CD4-positive, alpha-beta T cell treated with Interferon gamma for 1 hour (primary cell): ENCODE measurements at regions not wholly inside any gene's neighbourhood (a gene's known extent, or its start where the extent isn't known, plus 50 kb on each side); places are given as distances from the start of the nearest gene placed in this dataset.
"Not testable (repeated sequence)": the region's sequence is repeated elsewhere in the genome, so short reads cannot be mapped to it uniquely, and the experiment has no call there.

Experiments
- DNase-seq: peaks from one replicate; pipeline ENCODE4 v3.0.0-alpha.2; 2020

DNA sequence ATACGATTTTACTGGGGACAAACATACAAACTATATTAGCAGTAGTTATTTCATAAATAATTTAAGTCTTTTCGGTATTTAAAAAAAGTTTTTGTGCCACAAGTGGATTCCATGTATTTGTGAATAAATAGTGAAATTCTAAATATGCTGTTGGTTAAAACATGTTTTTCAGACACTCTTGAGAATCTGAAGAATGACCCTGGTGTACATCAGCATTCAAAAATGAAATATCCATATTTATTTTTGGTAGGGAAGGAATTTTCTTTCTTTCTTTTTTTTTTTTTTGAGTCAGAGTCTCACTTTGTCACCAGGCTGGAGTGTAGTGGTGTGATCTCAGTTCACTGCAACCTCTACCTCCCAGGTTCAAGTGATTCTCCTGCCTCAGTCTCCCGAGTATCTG, 136.1 kb upstream of the CDK6 start:
- DNase-seq: no peak

DNA sequence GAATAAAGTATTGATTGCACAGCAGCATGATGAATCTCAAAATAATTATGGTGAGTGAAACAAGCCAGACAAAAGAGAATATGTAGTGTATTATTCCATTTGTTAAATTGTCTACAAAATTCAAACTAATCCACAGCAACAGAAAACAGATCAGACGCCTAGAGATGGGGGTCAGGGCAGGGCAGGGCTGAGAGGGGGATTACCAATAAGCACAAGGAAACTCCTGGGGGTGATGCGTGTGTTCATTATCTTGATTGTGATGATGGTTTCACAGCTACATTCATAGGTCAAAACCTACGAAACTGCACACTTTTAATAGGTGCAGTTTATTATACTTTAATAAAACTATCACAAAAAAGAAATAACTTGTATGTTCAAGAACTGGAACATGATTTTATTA, 132.7 kb upstream of the CDK6 start:
- no peak for DNase-seq

DNA sequence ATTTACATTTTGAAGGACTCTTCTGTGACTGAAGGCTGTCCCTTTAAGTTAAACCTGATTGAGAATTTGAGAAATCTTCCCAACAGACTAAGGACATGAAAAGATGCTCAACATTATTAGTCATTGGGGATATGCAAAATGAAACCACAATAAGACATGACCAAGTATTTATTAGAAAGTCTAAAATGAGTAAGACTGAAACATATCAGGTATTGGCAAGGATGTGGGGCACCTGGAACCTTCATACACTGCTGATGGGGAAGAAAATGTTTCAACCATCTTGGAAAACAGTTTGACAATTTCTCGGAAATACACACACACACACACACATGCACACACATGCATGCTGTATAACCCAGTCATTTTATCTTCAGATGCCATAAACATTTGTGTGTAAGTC, 132.1 kb upstream of the CDK6 start:
- DNase-seq: no peak

DNA sequence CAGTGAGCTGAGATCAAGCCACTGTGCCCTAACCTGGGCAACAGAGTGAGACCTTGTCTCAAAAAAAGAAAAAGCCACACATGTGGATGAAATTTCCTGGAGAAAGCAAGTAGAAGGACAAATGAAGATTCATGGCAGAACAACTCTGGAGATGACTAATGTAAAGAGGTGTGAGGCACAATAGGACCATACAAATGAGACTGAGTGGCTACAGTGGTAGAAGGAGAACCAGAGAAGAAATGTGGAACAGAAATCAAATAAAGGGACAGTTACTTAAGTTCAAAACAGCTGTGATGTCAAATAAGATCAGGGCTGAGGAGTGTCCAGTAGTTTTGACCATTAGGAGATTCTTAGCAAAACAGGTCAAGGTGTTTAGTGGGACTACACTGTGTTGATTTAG, 130.9 kb upstream of the CDK6 start:
- no peak for DNase-seq

DNA sequence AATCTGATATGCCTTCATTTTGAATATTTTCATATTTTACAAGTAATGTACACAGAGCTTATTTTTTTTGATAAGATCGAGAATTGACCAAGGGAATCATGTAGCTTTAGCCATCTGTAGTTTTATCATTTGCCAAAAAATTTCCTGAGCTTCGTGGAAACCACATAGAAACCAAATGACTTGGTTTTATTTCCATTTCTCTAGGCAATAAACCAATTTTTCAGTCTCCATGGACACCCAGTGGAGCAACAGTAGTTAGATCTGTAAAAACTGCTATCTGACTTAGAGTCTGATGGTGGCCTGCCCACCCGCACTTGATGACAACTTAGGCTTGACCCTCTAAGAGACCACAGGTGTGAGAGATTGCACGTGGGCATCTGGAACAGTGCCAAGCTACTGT, 127.8 kb upstream of the CDK6 start:
- no peak for DNase-seq

DNA sequence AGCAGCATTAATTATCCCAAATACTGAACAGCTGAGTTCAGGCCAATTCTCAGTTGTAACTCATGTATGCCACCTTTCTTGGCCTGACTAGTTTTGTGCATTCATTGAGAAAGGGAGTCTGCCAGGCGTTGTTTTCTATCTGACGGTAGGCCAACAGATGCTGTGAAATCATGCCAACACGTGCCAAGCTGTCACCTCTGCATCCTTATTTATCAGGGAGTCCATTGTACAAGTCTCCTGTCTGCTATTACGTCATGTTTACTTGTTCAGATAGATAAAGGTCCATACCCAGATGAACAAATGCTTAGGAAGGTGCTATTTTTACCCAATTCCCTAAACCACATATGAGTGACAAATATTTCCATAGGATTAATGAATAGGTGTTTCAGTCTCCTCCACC, 127.2 kb upstream of the CDK6 start:
- DNase-seq: no peak

DNA sequence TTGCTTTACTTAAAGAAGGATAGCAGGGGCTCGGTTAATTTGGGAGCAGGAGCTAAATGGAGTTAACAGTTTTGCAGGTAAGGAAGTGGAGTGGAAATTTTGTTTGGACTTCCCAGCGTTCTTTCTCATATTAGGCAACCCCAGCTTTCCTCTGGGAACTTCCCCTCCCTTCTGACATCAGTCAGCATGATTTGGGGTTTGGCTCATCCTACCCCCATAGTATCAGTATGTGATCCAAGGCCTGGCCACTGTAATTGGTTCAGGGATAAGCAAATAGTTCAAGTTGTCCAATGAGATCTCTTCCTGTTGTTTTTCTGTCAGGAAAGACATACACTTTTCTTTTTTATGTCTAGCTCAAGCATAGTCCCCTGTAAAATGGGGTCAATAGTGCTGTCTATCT, 125.6 kb upstream of the CDK6 start:
- no peak for DNase-seq

DNA sequence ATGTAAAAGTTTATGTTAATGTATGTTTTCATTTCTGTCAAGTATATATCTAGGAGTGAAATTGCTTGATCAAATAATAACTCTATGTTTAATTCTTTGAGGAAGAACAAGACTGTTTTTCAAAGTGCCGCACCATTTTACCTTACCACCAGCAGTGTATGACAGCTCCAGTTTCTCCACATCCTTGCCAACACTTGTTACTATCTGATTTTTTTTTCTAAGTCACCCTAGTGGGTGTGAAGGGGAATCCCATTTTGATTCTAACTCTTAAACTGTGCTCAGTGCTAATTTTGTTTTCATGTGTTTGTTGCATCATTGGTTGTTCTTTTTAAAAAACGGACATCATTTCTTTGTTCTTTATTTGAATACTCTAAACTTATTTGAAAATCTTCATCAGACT, 120.2 kb upstream of the CDK6 start:
- no peak for DNase-seq

DNA sequence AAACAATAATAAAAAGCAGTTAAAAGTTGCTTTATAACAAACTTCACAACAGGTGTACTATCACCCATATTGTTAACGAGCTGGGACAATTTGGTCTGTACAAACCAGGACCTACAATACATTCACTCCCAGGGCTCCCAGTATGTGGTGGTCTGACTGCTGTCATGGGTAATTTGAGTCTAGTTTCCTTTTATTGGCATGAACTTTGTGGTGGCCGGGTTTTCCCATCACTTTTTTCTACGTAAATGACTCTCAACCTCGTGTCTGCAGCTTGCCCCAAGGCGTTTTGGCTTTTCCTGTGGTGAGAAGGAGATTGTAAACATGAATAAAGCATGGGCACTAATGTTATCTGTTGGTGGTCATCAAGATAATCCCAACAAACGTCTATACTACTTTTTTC, 118.7 kb upstream of the CDK6 start:
- DNase-seq: no peak

DNA sequence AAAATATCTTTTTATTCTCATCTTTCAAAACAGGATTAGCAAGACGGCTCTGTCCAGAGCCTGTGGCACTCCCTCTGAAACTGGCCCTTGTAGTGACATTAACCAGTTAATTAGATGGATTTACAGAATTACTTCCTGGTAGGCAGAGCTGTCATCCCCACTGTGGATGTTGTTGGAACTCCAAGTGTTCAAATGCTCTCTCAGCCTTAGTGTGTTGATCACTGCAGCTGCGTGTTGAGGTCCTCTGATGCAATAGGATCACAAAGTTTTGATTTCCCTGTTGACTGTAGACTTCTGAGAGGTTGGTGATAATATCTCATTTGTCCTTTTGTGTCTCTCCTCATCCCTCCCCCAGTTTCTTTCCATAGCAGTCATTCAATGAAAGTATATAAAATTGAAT, 117.3 kb upstream of the CDK6 start:
- DNase-seq: no peak

DNA sequence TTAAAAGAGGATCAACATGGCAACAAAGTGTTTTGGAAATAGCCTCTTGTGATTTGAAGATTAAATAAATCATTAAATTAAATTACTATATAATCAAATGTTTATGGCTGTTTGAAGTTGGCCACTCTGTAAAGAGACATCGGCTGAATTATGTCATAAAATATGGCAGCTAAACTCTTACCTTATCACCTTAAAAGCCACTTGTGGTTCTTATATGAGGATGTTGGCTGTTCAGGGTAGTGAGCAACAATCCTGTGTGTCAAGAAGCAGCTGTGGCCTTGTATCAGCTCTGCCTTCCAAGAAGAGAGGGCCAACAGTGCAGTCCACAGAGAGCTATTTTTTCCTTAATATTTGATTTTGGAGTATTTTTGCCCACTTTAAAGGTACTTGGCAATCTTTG, 113.4 kb upstream of the CDK6 start:
- DNase-seq: no peak

DNA sequence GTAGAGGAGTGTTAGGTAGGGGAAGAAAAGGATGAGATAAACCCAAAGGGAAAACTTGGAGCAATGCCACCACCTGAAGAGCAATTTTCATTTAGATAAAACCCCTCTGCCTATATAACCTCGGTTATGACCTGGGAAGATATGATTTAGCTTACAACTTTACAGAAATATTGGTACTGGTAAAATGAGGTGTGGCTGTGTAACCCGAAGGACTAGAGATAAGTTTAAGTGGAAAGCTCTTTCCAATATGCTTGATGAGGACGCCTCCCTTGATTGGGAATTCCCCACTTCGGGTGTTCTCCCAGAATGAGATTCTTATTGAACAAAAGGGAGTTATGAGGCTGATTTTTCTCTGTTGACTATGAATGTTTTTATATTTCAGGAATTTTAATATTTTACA, 109.5 kb upstream of the CDK6 start:
- no peak for DNase-seq

DNA sequence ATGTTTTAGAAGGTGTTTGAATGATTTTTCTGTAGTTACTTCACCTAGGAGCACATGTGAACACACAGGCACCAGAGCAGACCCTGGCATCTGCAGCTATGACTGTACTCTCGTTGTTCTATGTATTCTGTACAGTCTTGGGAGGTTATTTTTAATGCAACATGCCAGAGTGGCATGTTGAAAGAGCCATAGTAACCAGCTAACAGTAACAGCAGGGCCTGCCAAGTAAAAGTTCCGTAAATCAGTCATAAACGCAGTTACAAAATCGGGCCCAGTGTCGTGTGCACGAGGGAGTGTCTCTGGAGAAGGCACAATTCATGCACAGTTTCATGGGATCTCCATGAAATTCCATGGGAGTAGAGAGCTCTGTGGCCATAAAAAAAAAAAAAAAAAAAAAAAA, 108.3 kb upstream of the CDK6 start:
- no peak for DNase-seq

DNA sequence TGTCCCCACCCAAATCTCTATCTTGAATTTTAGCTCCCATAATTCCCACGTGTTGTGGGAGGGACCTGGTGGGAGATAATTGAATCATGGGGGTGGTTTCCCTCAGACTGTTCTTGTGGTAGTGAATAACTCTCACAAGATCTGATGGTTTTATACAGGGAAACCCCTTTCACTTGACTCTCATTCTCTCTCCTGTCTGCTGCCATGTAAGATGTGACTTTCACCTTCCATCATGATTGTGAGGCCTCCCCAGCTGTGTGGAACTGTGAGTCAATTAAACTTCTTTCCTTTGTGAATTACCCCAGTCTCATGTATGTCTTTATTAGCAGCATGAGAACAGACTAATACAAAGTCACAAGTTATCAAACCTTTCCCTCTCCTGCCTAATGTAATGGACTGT, 106.3 kb upstream of the CDK6 start:
- not testable (repeated sequence) for DNase-seq

DNA sequence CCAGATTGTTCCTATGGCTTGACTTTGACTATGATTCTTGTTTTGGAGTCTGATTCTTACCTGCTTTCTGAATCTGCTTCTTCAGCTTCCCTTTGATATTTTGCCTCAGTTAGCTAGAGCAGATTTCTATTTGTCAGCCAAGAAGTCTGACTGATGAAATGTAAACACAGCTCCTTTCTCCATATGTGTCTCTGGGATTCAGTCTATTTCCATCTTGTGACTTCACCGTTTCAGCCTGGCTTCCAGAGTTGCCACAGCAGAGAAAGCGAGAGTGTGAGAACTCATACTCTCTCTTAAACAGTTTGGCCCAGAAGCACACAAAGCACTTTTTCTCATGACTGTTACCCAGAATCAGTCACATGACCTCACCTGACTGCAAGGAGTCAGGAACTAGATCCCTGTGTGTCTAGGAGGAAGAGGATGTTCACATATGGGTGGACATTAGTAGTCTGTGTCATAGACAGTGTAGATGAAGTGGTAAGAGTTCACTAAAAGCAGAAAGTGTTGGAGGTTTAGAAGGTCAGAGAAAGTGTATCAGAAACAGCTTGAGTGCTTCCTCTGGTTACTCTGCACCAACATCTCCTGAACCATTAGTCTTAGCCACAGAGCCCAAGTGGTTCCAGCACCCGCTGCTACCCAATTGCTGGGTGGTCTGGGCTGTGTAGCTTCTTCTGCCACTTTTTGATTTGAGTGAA, 103.4 kb upstream of the CDK6 start:
- no peak for DNase-seq

DNA sequence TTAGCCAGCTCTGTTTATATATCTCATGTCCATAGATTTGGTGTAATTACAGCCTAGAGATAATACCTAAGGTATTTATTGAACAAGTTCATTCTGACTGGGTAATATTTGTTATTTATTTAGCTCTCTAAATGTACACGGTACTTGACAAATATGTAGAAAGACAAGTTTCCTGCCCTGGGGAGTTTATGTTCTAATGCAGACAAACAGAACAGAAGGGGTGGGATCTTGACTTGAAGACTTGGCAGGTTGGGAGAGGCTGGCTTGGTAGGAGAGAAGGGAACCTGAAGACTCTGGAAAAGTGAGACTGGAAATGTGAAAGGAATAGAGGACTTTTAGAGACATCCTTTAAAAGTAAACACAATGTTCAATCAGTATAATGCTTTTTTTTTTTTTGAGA, 97.7 kb upstream of the CDK6 start:
- DNase-seq: no peak

DNA sequence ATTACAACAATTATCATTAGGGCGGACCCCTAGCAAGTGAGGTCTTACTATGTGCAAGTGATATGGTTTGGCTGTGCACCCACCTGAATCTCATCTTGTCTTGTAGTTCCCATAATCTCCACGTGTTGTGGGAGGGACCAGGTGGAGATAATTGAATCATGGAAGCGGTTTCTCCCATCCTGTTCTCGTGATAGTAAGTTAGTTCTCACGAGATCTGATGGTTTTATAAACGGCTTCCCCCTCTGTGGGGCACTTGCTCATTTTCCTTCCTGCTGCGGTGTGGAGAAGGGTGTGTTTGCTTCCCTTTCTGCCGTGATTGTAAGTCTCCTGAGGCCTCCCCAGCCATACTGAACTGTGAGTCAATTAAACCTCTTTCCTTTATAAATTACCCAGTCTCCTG, 96.1 kb upstream of the CDK6 start:
- no peak for DNase-seq

DNA sequence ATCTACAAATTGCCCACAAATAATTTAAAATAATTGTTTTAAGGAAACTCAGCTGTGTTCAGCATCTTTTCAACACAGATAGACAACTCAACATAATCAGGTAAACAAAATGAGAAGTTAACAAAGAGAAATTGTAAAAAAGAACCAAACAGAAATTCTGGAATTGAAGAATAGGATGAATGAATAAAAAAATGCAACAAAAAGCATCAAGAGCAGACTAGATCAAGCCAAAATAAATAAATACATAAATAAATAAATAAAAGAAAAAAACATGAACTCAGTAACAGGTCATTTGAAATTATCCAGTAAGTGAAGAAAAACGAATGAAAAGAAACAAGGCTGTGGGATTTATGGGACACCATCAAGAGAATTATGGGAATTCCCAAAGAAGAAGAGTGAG, 94.0 kb upstream of the CDK6 start:
- no peak for DNase-seq

DNA sequence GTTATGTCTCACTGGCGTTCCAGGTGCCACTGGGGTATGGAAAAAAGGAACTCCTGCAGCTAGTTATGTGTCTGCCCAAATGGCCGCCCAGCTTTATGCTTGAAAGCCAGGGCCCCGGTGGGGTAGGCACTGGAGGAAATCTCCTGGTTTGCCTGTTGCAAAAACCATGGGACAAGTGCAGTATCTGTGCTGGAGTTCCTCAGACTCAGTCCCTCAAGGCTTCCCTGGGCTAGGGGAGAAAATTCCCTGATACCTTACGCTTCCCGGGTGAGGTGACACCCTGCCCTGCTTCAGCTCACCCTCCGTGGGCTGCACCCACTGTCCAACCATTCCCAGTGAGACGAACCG, 90.3 kb upstream of the CDK6 start:
- DNase-seq: no peak

DNA sequence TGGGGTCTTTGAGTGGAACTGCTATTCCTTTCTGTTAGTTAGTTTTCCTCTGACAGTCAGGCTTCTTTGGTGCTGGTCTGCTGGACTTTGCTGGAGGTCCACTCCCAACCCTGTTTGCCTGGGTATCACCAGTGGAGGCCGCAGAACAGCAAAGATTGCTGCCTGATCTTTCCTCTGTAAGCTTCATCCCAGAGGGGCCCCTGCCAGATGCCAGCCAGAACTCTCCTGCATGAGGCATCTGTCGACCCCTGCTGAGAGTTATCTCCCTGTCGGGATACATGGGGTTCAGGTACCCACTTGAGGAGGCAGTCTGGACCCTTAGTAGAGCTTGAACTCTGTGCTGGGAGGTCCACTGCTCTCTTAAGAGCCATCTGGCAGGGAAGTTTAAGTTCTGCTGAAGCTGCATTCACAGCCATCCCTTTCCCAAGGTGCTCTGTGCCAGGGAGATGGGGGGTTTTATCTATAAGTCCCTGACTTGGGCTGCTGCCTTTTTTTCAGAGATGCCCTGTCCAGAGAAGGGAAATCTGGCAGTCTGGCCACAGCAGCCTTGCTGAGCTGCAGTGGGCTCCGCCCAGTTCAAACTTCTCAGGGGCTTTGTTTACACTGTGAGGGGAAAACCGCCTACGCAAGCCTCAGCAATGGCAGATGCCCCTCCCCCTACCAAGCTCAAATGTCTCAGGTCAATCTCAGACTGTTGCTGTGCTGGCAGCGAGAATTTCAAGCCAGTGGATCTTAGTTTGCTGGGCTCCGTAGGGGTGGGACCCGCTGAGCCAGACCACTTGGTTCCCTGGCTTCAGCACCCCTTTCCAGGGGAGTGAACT, 89.7 kb upstream of the CDK6 start:
- DNase-seq: no peak

DNA sequence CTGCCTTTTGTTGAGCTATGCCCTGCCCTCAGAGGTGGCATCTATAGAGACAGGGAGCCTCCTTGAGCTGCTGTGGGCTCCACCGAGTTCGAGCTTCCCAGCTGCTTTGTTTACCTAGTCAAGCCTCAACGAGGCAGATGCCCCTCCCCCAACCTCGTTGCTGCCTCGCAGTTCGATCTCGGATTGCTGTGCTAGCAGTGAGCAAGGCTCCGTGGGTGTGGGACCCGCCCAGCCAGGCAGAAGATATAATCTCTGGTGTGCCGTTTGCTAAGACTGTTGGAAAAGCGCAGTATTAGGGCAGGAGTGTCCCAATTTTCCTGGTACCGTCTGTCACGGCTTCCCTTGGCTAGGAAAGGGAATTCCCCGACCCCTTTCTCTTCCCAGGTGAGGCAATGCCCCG, 88.4 kb upstream of the CDK6 start:
- DNase-seq: no peak

DNA sequence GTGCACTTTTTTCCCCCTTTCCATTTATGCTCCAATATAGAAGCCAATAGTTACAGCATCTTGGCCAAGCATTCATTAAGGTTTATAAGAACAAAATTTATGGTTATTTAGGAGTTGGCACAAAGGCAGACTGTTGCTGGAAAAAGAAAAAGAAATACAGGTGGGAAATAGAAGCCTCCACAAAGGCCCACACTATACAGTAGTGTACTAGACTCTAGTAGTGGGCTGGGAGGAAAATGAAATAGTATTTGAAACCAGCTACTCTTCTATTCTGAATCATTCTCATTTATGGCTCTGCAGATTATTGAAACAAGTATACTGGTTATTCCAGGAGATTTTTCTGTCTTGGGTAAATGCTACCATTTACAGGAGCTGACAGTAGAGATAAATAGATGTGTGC, 80.9 kb upstream of the CDK6 start:
- DNase-seq: no peak

DNA sequence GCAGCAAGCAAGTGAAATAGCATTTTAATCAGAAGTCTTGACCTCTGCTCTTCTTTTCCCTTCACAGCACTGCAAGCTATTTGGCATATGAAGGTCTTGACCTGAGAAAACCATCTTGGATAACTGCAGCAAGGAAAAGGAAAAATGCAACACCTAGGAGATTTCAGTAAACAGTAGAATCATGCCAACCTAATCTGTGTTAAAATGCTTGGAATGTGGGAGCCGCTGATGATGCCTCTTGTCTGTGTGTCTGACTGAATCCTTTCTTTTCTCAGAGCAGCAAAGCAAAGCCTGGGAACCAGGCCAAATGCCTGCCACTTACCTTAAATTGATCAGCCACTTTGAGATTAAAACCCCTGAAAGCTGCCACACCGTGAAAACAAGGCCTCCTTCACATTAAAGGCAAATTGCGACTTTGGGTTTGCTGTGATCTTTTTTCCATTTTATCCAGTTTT, 80.4 kb upstream of the CDK6 start:
- DNase-seq: no peak

DNA sequence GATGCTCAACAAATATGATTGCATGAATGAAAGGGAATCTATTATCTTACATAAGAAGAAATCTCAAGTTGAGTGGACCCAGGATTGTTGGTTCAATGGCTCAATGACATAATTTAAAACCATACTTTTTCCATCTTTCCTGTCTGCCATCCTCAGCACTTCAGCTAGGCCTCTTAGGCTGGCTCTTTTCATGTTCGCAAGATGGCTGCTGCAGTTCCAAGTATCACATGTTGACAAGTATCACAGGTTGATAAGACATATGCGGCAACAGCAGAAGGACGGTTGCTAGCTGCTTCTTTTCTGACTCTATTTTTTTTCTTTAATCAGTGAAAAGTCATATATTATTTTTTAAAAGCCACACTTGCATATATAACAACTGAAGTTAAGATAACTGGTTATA, 79.0 kb upstream of the CDK6 start:
- DNase-seq: no peak

DNA sequence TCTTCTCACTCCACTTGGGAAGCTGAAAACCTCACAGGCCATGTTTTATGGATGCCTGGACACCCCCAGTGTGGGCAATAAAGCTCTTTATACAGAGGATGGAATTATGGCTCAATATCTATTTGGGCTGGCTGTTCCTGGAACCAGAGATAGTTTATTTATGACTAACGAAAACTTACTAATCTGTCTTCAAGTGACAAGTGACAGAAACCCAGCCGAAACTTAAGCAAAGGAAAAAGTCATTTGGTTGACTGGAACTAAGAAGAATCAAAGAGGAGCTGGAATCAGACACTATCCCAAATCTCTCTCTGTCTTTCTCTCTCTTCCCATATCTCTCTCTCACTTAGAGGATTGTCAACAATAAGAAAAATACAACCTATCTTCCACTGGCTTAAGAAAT, 78.3 kb upstream of the CDK6 start:
- DNase-seq: no peak
